Hematopoietic multipotent progenitor cell treated with erythropoietin and hydrocortisone succinate and interleukin-3 and kit ligand, for 17 days (in vitro differentiated cells): ENCODE measurements at regions not wholly inside any gene's neighbourhood (a gene's known extent, or its start where the extent isn't known, plus 50 kb on each side); places are given as distances from the start of the nearest gene placed in this dataset.

Experiments used
- DNase-seq: peaks from one replicate; pipeline ENCODE4 v3.0.0-alpha.2; 2015; ENCODE audit warnings: low spot score

- DNase-seq = no peak
Measured at GRCh38 chr10:130904676-130905075, 406.8 kb downstream of the TCERG1L start.

- DNase-seq = no peak
Measured at GRCh38 chr10:130905386-130905785, 406.1 kb downstream of the TCERG1L start.

DNA sequence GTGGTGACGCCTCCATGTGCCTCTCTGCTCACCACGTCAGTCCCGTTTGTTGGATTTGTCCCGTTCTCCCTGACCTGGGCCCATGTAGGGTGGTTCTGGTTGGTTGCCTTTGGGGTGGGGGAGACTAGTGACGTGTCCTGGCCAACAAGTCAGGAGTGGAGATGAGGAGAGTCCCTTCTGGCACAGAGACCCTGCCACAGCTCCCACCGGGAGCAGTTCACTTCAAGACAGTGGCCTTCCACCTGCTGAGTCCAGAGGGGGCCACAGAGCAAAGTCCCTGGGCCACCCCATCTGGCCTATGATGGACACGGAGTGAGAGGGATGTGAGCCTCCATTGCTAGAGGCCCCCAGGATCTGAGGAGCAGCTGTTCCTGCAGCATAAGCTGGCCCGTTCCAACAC, 405.6 kb downstream of the TCERG1L start:
- no peak for DNase-seq

GRCh38 chr10:130910848-130911247, 400.7 kb downstream of the TCERG1L start:
- DNase-seq = no peak

- DNase-seq = no peak
Measured at GRCh38 chr10:130913844-130914243, 397.7 kb downstream of the TCERG1L start.

GRCh38 chr10:130914367-130914766, 397.2 kb downstream of the TCERG1L start:
- no peak for DNase-seq

GRCh38 chr10:130915065-130915464, 396.5 kb downstream of the TCERG1L start:
- DNase-seq = no peak

- DNase-seq = no peak
Measured at GRCh38 chr10:130921461-130921860, 390.1 kb downstream of the TCERG1L start.

GRCh38 chr10:130921911-130922440, 389.5 kb downstream of the TCERG1L start:
- no peak for DNase-seq

- DNase-seq = no peak
Measured at GRCh38 chr10:130923596-130923995, 387.9 kb downstream of the TCERG1L start.

DNA sequence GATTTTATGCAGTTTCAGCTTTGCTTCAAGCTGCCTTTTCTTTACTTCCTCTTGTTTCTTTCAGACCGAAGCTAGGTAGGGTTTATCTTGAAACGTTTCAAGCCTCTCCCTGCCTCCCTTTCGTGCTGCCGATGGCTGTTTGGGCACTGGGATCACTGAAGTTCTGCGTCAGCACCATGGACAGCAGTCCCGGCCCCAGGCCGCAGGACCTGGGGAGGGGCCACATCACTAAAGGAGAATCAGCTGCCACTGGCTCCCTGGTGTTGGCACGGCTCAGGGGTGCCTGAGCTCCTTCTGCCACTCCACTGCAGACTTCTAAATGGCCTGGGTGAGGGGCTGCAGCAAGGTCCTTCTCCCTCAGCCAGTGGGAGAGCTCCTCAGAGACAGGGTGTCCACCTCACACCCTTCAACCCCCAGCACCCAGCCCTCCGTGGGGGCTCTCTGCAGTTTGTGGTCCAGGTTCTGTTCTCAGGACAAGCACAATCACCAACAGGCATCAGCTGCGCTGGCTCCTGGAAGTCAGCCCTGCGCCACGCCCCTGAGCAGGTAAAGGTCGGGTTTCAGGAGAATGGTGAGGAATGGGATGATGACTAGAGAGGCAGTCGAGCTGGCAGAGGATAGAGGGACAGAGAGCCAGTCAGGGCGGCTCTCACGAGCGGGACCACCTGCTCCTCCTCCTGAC, 387.2 kb downstream of the TCERG1L start:
- no peak for DNase-seq

DNA sequence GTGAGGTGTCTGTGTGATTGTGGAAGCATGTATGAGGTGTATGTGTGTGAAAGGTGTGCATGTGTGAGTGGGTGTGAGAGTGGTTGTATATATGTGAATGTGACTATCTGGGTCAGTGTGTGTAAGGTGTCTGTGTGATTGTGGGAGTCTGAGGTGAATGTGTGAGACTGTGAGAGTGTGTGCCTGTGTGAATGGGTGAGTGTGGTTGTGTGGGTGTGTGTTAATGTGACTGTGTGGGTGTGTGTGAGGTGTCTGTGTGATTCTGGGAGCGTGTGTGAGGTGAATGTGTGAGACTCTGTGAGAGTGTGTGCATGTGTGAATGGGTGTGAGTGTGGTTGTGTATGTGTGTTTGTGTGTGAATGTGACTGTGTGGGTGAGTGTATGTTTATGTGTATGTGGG, 385.1 kb downstream of the TCERG1L start:
- DNase-seq = no peak

- DNase-seq = no peak
Measured at GRCh38 chr10:130927157-130927556, 384.4 kb downstream of the TCERG1L start.

DNA sequence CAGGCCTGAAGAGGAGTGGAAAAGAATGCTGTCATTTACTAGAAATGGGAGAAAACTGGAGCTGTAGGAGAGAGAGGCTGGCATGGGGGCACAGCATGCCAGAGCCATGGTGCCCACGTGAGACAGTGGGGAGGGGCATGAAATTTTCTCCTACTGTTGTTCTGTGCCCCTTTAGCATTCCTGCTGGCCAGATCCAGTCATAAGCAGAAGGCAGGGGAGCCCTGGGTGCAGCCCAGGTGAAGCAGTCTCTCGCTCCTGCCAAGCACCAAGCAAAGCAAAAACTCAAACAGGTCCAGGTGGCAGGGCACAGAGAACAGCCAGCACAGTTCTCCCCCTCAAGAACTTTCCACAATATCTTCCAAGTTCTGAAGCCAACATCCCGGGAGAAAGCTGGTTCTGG, 383.2 kb downstream of the TCERG1L start:
- DNase-seq = no peak

GRCh38 chr10:130929422-130930325, 381.8 kb downstream of the TCERG1L start:
- DNase-seq = no peak

- DNase-seq = no peak
Measured at GRCh38 chr10:130930821-130931220, 380.7 kb downstream of the TCERG1L start.

GRCh38 chr10:130931256-130931655, 380.3 kb downstream of the TCERG1L start:
- no peak for DNase-seq

DNA sequence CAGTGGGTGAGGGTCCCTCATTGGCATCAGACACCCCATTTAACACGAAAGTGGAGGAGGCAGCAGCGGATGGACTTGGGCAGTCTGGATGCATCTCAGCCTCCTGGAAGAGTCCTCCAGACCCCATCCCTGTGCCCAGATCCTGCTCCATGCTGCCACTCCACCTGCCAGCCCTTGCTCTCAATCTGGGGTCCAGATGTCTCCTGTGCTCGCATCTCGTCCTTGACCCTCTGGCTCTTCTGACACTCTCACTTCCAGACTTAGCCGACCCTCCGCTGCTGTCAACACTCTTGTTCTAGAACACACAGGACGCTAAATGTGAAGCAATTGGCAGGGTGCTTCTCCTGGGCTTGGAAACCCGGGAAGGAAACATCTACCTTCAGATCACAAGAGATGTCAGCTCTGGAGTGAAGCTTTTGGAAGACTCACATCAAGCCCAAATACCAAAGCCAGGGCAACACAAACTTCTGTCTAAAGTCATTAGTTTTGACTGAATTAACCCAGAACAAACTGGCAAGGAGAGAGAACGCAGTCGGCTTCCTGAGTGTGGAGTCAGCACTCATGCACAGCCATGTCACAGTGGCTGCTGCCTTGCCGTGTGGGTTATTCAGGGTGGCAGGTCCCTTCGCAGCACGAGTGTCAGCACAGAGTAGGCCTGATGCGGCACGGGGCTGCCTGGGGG, 379.1 kb downstream of the TCERG1L start:
- no peak for DNase-seq

DNA sequence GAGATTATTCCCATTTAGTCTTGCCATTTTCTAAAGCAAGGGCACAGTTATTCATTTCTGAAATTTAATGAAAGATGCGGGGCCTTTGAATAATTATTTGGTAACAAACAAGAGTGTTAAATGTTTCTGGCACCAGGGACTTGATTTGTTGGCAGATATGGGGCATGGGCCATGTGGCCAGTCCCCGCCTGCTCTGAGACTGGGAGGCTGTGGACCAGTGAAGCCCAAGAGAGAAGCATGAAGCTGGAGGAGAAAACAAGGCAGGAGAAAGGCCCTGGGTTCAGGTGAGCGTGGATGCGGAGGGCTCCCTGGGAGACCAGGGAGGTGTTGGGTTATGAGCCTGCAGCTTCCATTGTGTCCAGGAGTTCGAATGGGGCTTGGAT, 378.5 kb downstream of the TCERG1L start:
- no peak for DNase-seq

- no peak for DNase-seq
Measured at GRCh38 chr10:130934293-130935127, 377.0 kb downstream of the TCERG1L start.

DNA sequence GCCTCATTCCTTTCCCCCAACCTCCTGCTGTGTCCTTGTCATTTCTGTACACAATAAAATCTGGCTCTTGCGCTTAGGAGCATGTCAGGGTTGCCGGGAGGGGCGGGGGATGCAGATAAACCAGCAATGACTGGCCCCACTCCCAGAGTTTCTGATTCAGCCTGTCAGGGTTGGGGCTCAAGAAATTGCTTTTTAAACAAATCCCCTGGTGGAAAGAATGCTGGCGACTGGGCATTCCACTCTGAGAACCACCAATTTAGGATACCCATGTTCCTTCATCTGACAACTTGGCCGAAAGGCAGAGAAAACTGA, 376.4 kb downstream of the TCERG1L start:
- no peak for DNase-seq
